HepG2 (cell line): ENCODE measurements at regions not wholly inside any gene's neighbourhood (a gene's known extent, or its start where the extent isn't known, plus 50 kb on each side); places are given as distances from the start of the nearest gene placed in this dataset.

Experiments used
- ATAC-seq: fragments of 200-7000 bp; cut with Tn5 transposase; 3 replicates; pipeline ENCODE4 v1.9.1; 2020; ENCODE audit warnings: mild to moderate bottlenecking, moderate library complexity
- BruUV-seq: library from RNA; stranded (reverse); fragments of 400-500 nt; replicated peaks from 2 replicates; lab custom pipeline; 2021; lab: Mats Ljungman, UMichigan
- CTCF ChIA-PET: fragments of 300-600 bp; formaldehyde crosslinking; extraction: SDS; loops from one replicate; lab custom pipeline; 2021; ENCODE audit warnings: low total read pairs, inconsistent platforms, low intra/inter-chr PET ratio; lab: Yijun Ruan, JAX
- POLR2A ChIA-PET: fragments of 350-600 bp; sonication (Branson Sonifier 250); formaldehyde crosslinking; loops from one replicate; lab custom pipeline; 2020; ENCODE audit warnings: antibody characterized with exemption, inconsistent platforms; lab: Yijun Ruan, JAX
- DNase-seq: peaks from one replicate; pipeline ENCODE4 v3.0.0-alpha.2; 2015; ENCODE audit warnings: low spot score
- FAIRE-seq: peaks from 3 replicates; lab custom pipeline; 2011; peaks lifted over from hg19 to GRCh38; lab: Jason Lieb, UNC
- H2AFZ ChIP-seq: one replicate; pipeline ENCODE4 v1.6.1; 2011; ENCODE audit warnings: low read length, inconsistent platforms
- H3K27ac ChIP-seq: fragments of 300-600 bp; 3 replicates; pipeline ENCODE4 v1.8.0; 2011; ENCODE audit warnings: mixed run types, mild to moderate bottlenecking, mixed read lengths, low read length, inconsistent platforms; ENCODE audit not compliant: insufficient read depth; ENCODE audit errors: extremely low read length
- H3K27me3 ChIP-seq, 2 experiments: fragments of 200-600 bp in 1 of 2; 2 replicates in 1 of 2; 3 replicates in 1 of 2; pipeline versions ENCODE4 v1.6.0 to v1.8.0; 2011; ENCODE audit warnings: low read length in 2 of 2, mild to moderate bottlenecking in 2 of 2, moderate library complexity in 2 of 2, inconsistent platforms in 1 of 2; ENCODE audit not compliant: insufficient read depth in 2 of 2, control insufficient read depth in 1 of 2
- H3K36me3 ChIP-seq, 2 experiments: fragments of 200-600 bp in 1 of 2; replicated peaks in 1 of 2; 2 replicates in 1 of 2; 3 replicates in 1 of 2; pipeline versions ENCODE4 v1.5.1 to v1.8.0; 2011; ENCODE audit warnings: low read length in 2 of 2, inconsistent platforms in 1 of 2; ENCODE audit not compliant: insufficient read depth in 2 of 2, control insufficient read depth in 1 of 2
- H3K4me1 ChIP-seq: 2 replicates; pipeline ENCODE4 v1.5.1; 2012; ENCODE audit warnings: low read length, inconsistent platforms; ENCODE audit not compliant: insufficient read depth
- H3K4me2 ChIP-seq: 2 replicates; pipeline ENCODE4 v1.6.0; 2011; ENCODE audit warnings: low read depth, low read length, inconsistent platforms
- H3K4me3 ChIP-seq, 3 experiments: fragments of 200-600 bp in 1 of 3; sonication (generic), shearing (Covaris generic) in 1 of 3; replicated peaks in 1 of 3; 2 replicates each; pipeline ENCODE4 v1.5.1; 2011 to 2016; ENCODE audit warnings: low read length in 3 of 3, inconsistent platforms in 2 of 3, low read depth in 2 of 3, mild to moderate bottlenecking in 2 of 3, control low read depth in 1 of 3, mixed read lengths in 1 of 3; ENCODE audit not compliant: insufficient read depth in 1 of 3
- H3K79me2 ChIP-seq: one replicate; pipeline ENCODE4 v1.6.1; 2011; ENCODE audit warnings: low read length, inconsistent platforms; ENCODE audit not compliant: insufficient read depth
- H3K9ac ChIP-seq: 2 replicates; pipeline ENCODE4 v1.6.0; 2011; ENCODE audit warnings: mild to moderate bottlenecking, low read depth, low read length, inconsistent platforms; ENCODE audit not compliant: insufficient read depth
- H3K9me3 ChIP-seq: 2 replicates; pipeline ENCODE4 v1.5.1; 2012; ENCODE audit warnings: mild to moderate bottlenecking, low read length
- H4K20me1 ChIP-seq: 2 replicates; pipeline ENCODE4 v1.6.0; 2011; ENCODE audit warnings: inconsistent platforms, mild to moderate bottlenecking, low read length, moderate library complexity; ENCODE audit not compliant: insufficient read depth
- BORCS8-MEF2B ChIP-seq: sonication (generic); formaldehyde crosslinking; IDR thresholded peaks from 2 replicates; pipeline ENCODE4 v1.8.0; 2022; ENCODE audit warnings: mild to moderate bottlenecking, missing genetic modification reagents
- CCAR2 ChIP-seq: fragments of 200-400 bp; formaldehyde crosslinking; optimal IDR thresholded peaks from 2 replicates; pipeline ENCODE3; 2018; ENCODE audit warnings: low read depth, mild to moderate bottlenecking, low read length, moderate library complexity
- GABPA ChIP-seq, 2 experiments: IDR thresholded peaks; 2 replicates each; pipeline ENCODE4 v1.6.1; 2011 to 2016; ENCODE audit warnings: low read depth in 2 of 2, low read length in 1 of 2, missing biosample characterization in 1 of 2, missing genetic modification characterization in 1 of 2
- KAT8 ChIP-seq: IDR thresholded peaks from 2 replicates; pipeline ENCODE4 v1.6.1; 2016; ENCODE audit warnings: missing genetic modification reagents, missing compliant biosample characterization
- THYN1 ChIP-seq: sonication (generic); formaldehyde crosslinking; IDR thresholded peaks from 2 replicates; pipeline ENCODE4 v1.8.1; 2023; ENCODE audit warnings: low read depth, mild to moderate bottlenecking, moderate library complexity, missing genetic modification reagents, borderline replicate concordance
- WGBS: methylation state at CpG from one replicate; pipeline ENCODE4 v1.1.6; 2017; ENCODE audit warnings: low lambda C conversion rate; 5-methylcytosine and 5-hydroxymethylcytosine counted together
- in situ Hi-C: cut with HindIII; loops from 2 replicates; pipeline ENCODE4 v1.10.0; 2017; ENCODE audit warnings: low pct_unique_long_range_greater_than_20kb; ENCODE audit not compliant: extremely low pct_ligation_motif_present
- intact Hi-C: fragments of 100-400 bp; cut with micrococcal nuclease; formaldehyde crosslinking; loops from one replicate; pipeline ENCODE4 v1.10.0; 2022; ENCODE audit not compliant: unreplicated experiment
- TF ChIP-seq, protein P1 (sequence below): sonication (generic); formaldehyde crosslinking; IDR thresholded peaks from 2 replicates; pipeline ENCODE4 v1.4.0; 2020; ENCODE audit warnings: mild to moderate bottlenecking, missing genetic modification reagents
- TF ChIP-seq, protein P2 (sequence below): sonication (generic); formaldehyde crosslinking; IDR thresholded peaks from 2 replicates; pipeline ENCODE4 v1.8.1; 2023; ENCODE audit warnings: missing genetic modification reagents, mild to moderate bottlenecking, borderline replicate concordance
- TF ChIP-seq, protein P3 (sequence below): sonication (generic); IDR thresholded peaks from 2 replicates; pipeline ENCODE4 v1.6.1; 2016; ENCODE audit warnings: low read depth, borderline replicate concordance
- TF ChIP-seq, protein P4 (sequence below): sonication (generic); formaldehyde crosslinking; IDR thresholded peaks from 2 replicates; pipeline ENCODE4 v1.4.0; 2020; ENCODE audit warnings: missing genetic modification reagents

DNA sequence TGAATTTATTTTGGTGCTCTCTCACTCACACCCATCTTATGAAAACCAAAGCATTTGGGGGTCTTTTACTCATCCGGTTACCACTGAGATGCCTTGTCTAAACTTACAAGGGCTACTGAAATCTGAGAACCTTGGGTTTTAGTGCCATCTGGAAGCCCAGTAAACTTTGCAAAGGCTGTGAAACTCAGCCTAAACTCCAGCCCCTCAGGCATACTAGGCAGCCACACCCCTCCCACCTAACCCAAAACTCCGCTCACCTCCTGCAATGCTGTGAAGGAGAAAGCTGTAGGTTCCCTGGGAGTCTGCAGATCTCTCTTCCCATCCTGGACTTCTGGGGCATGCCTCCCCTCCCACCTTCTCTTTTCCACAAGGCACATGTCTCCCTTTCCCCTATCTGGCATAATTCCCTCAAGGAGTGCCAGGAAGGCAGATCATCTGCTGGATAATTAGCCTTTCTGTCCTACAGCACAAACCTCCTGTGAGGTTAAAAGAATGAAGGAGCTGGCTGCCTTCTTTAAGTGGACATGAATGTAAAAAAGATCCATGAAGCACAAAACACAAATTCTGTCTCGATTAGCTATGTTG lies 71.5 kb upstream of the ANXA1 start:
- TF ChIP-seq GABPA (IDR thresholded peaks at IDR 0.05; ENCODE audit: low read depth, low read length): no peak
- TF ChIP-seq GABPA (CRISPR knock-in tag; IDR thresholded peaks at IDR 0.05; ENCODE audit: low read depth): no peak
- TF ChIP-seq, protein P1, sequence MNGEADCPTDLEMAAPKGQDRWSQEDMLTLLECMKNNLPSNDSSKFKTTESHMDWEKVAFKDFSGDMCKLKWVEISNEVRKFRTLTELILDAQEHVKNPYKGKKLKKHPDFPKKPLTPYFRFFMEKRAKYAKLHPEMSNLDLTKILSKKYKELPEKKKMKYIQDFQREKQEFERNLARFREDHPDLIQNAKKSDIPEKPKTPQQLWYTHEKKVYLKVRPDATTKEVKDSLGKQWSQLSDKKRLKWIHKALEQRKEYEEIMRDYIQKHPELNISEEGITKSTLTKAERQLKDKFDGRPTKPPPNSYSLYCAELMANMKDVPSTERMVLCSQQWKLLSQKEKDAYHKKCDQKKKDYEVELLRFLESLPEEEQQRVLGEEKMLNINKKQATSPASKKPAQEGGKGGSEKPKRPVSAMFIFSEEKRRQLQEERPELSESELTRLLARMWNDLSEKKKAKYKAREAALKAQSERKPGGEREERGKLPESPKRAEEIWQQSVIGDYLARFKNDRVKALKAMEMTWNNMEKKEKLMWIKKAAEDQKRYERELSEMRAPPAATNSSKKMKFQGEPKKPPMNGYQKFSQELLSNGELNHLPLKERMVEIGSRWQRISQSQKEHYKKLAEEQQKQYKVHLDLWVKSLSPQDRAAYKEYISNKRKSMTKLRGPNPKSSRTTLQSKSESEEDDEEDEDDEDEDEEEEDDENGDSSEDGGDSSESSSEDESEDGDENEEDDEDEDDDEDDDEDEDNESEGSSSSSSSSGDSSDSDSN (CRISPR knock-in tag): no peak
- no peak for TF ChIP-seq BORCS8-MEF2B
- TF ChIP-seq KAT8 (CRISPR knock-in tag): no peak
- TF ChIP-seq, protein P2, sequence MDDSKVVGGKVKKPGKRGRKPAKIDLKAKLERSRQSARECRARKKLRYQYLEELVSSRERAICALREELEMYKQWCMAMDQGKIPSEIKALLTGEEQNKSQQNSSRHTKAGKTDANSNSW (CRISPR knock-in tag): no peak
- TF ChIP-seq, protein P3, sequence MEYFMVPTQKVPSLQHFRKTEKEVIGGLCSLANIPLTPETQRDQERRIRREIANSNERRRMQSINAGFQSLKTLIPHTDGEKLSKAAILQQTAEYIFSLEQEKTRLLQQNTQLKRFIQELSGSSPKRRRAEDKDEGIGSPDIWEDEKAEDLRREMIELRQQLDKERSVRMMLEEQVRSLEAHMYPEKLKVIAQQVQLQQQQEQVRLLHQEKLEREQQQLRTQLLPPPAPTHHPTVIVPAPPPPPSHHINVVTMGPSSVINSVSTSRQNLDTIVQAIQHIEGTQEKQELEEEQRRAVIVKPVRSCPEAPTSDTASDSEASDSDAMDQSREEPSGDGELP: no peak
- TF ChIP-seq CCAR2: no peak
- TF ChIP-seq, protein P4, sequence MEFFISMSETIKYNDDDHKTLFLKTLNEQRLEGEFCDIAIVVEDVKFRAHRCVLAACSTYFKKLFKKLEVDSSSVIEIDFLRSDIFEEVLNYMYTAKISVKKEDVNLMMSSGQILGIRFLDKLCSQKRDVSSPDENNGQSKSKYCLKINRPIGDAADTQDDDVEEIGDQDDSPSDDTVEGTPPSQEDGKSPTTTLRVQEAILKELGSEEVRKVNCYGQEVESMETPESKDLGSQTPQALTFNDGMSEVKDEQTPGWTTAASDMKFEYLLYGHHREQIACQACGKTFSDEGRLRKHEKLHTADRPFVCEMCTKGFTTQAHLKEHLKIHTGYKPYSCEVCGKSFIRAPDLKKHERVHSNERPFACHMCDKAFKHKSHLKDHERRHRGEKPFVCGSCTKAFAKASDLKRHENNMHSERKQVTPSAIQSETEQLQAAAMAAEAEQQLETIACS (CRISPR knock-in tag): no peak
- no peak for TF ChIP-seq THYN1
- ATAC-seq (no peak), DNase-seq (no peak), FAIRE-seq (no peak)
- Histone ChIP-seq H3K4me2 (no peak overlapping the region), H3K36me3 (no peaks in the 10 kb centered on the region), H3K27me3 (no peaks in the 10 kb centered on the region), H3K79me2 (no peaks in the 10 kb centered on the region), H3K4me1 (peaks cover 6% of the 10 kb centered on the region), H3K27ac (no peak overlapping the region), H2AFZ (no peak overlapping the region), H3K9ac (no peak overlapping the region), H3K9me3 (no peaks in the 10 kb centered on the region), H3K4me3 (no peak overlapping the region), H4K20me1 (no peaks in the 10 kb centered on the region)
- WGBS: 85% methylated on average over 3 of the region's 3 CpGs
- intact Hi-C loops (loop anchor here (5.0 kb wide), 2 partner anchors 43 to 58 kb away; no protein-coding TSS in a partner anchor), in situ Hi-C loops (loop anchor here (5.0 kb wide), 1 partner anchor 223 kb away; no protein-coding TSS in a partner anchor)
- BruUV-seq: no TSS peak
- ChIA-PET POLR2A (no interaction called here), CTCF (interaction anchor here (0.7 to 1.1 kb wide), 2 partner anchors 209 to 222 kb away, joined by 3 read pairs; no protein-coding TSS in a partner anchor)
